ENCODE measurements at regions not wholly inside any gene's neighbourhood (a gene's known extent, or its start where the extent isn't known, plus 50 kb on each side); places are given as distances from the start of the nearest gene placed in this dataset.

GRCh38 chr5:155598552-155598951 is 585.0 kb downstream of the KIF4B start:
- H3K9me1 ChIP-seq (ENCODE audit: insufficient read depth, low read length): no peaks in the 10 kb centered on the region
- no peak overlapping the region for H4K5ac ChIP-seq (ENCODE audit: low read depth, low read length)
- H2BK120ac ChIP-seq (ENCODE audit: low read depth, low read length): no peak overlapping the region
- no TSS peak for BruUV-seq (replicated peaks)
- no peaks in the 10 kb centered on the region for H3K4me1 ChIP-seq (ENCODE audit: control insufficient read depth, insufficient read depth, low read length)
- no peak overlapping the region for H3K56ac ChIP-seq (ENCODE audit: extremely low read depth, insufficient read depth, low read length)
- no peak overlapping the region for H3K23ac ChIP-seq (ENCODE audit: low read depth, low read length)
- no peak overlapping the region for H3K27ac ChIP-seq (ENCODE audit: insufficient read depth, low read length)
- 0 out of 2 replicates have a peak, but pooled peaks cover 3% of the 10 kb centered on the region for H3K9me3 ChIP-seq (ENCODE audit: control insufficient read depth, insufficient read depth, low read length)
- no peak overlapping the region for H2AFZ ChIP-seq (replicated peaks; ENCODE audit: low read length, poor library complexity)
- no peaks in the 10 kb centered on the region for H4K20me1 ChIP-seq (ENCODE audit: insufficient read depth, low read length)
- no peak for TF ChIP-seq POLR2A (IDR thresholded peaks at IDR 0.05; ENCODE audit: low read depth, low read length)
- H3K9ac ChIP-seq (ENCODE audit: low read depth, low read length): no peak overlapping the region
- no peak overlapping the region for H2BK5ac ChIP-seq (ENCODE audit: low read depth, low read length, poor library complexity, severe bottlenecking)
- ATAC-seq (ENCODE audit: low read depth) (no peak), DNase-seq (no peak)
- no peak overlapping the region for H2BK15ac ChIP-seq (ENCODE audit: low read depth, low read length)
- in situ Hi-C loops (cut with MboI; ENCODE audit: low sequenced_read_pairs): no loop called here
- H3K4me3 ChIP-seq (ENCODE audit: insufficient read depth, low read depth, low read length): no peak overlapping the region
- no peak overlapping the region for H2BK20ac ChIP-seq (ENCODE audit: low read depth, low read length)
- H3K4me2 ChIP-seq (ENCODE audit: low read depth, low read length): no peak overlapping the region
- POLR2A ChIA-PET (ENCODE audit: unreplicated experiment): no interaction called here
- no peak overlapping the region for H2AK5ac ChIP-seq (ENCODE audit: low read depth, low read length)
- no peak overlapping the region for H3K14ac ChIP-seq (replicated peaks; ENCODE audit: low read depth, low read length)
- 80% methylated on average over 1 of the region's 4 CpGs; no CpG with 5 or more reads in 1 of the 2 experiments for WGBS, 2 experiments (ENCODE audit: extremely low coverage in 2 of 2, insufficient read length in 1 of 2)
- CTCF ChIA-PET: interaction anchor here (0.6 kb wide), 1 partner anchor 1288 kb away, joined by 4 read pairs; no protein-coding TSS in a partner anchor
- no peaks in the 10 kb centered on the region for H3K27me3 ChIP-seq (ENCODE audit: control insufficient read depth, insufficient read depth, low read length)
- H4K8ac ChIP-seq (ENCODE audit: low read depth in 2 of 2, low read length in 2 of 2): no peak overlapping the region
- no peak overlapping the region for H3K18ac ChIP-seq (ENCODE audit: low read depth, low read length)
- no peaks in the 10 kb centered on the region for H3K36me3 ChIP-seq (ENCODE audit: control insufficient read depth, insufficient read depth, low read length)
- no peaks in the 10 kb centered on the region for H3K79me1 ChIP-seq (ENCODE audit: low read depth in 1 of 2, low read length in 2 of 2)
- intact Hi-C loops (cut with micrococcal nuclease): no loop called here
- H3K4ac ChIP-seq (ENCODE audit: low read depth, low read length): no peak overlapping the region
- dilution Hi-C loops (cut with HindIII; ENCODE audit: low sequenced_read_pairs, unreplicated experiment): no loop called here
- H4K91ac ChIP-seq (ENCODE audit: insufficient read depth, low read depth, low read length): no peak overlapping the region
- H2AK9ac ChIP-seq (replicated peaks; ENCODE audit: low read depth, low read length, poor library complexity): no peak overlapping the region
